GM20000 (cell line): ENCODE measurements at regions not wholly inside any gene's neighbourhood (a gene's known extent, or its start where the extent isn't known, plus 50 kb on each side); places are given as distances from the start of the nearest gene placed in this dataset.

Experiments
- DNase-seq: peaks from one replicate; pipeline ENCODE4 v3.0.0; 2012; ENCODE audit warnings: low spot score
- TF ChIP-seq, protein P1 (sequence below): IDR thresholded peaks from 2 replicates; pipeline ENCODE4 v1.5.1; 2012; ENCODE audit warnings: mild to moderate bottlenecking, control low read depth; ENCODE audit errors: extremely low read depth, missing control alignments

DNA sequence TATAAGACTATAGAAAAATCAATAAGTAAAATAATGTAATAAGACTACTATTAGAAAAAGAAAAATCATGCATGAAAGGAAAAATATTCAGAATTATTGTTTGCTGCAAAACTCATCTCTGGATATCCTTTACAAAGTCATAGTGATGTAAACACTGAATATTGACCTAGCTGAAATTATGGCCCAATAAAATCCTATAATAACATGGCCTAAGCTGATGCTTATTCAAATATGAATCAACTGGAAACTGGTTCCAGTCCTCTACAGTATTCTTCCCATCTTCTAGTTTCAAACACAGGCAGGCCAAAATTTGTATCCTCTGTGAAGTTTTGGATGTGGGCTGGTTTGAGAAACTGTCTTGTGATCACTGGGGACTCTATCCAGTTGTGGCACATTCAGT, 134.5 kb downstream of the CNTN3 start:
- no peak for DNase-seq
- TF ChIP-seq, protein P1, sequence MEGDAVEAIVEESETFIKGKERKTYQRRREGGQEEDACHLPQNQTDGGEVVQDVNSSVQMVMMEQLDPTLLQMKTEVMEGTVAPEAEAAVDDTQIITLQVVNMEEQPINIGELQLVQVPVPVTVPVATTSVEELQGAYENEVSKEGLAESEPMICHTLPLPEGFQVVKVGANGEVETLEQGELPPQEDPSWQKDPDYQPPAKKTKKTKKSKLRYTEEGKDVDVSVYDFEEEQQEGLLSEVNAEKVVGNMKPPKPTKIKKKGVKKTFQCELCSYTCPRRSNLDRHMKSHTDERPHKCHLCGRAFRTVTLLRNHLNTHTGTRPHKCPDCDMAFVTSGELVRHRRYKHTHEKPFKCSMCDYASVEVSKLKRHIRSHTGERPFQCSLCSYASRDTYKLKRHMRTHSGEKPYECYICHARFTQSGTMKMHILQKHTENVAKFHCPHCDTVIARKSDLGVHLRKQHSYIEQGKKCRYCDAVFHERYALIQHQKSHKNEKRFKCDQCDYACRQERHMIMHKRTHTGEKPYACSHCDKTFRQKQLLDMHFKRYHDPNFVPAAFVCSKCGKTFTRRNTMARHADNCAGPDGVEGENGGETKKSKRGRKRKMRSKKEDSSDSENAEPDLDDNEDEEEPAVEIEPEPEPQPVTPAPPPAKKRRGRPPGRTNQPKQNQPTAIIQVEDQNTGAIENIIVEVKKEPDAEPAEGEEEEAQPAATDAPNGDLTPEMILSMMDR, result no peak

DNA sequence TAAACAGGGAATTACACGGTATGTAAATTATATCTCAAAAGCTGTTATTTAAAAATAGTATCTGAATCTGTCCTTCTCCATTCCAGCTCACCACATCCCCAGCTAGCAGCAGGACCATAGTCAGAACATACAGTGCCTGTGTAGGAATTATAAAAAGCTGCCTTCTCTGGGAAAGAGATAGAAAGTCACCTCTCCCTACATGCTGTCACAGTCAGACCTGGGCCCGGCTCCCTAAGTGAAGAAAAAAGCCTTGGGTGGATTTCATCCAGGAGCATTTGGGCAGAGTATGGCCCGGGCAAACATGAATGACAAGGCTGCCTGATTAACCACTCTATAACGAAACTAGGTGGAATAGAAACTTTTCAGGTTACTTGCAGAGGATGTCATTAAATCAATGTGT, 144.1 kb downstream of the CNTN3 start:
- TF ChIP-seq, protein P1, result no peak
- no peak for DNase-seq

DNA sequence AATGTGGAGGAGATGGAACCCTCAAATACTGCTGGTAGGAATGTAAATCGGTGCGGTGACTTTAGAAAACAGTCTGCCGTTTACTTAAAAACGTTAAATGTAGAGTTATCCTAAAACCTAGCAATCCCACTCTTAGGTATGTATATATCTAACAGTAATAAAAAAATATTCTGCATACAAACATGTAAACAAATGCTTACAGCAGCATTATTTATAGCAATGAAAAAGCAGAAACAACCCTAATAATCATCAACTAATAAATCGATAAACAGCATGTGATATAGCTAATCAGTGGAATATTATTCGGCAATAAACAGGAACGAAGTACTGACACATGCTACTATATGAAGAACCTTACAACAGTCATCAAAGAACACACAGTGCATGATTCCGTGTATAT, 144.7 kb downstream of the CNTN3 start:
- DNase-seq, result no peak
- TF ChIP-seq, protein P1, result no peak

DNA sequence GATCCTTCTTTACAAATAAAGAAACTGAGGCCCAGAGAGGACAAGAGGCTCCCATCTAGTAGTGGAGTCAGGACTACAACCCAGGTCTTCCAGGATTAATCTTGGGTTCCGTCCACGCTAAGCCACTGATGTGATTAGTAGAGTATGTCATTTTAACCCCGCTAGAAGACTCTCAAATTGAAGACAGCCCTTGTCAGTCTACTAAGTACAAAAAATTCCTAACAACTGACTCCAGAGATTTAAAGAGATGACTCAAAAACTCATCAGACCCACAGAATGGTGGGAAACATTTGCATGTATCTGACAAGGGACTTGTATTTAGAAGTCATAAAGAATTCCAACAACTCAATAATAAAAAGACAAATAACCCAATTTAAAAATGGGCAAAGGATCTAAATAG, 145.3 kb downstream of the CNTN3 start:
- DNase-seq, result no peak

DNA sequence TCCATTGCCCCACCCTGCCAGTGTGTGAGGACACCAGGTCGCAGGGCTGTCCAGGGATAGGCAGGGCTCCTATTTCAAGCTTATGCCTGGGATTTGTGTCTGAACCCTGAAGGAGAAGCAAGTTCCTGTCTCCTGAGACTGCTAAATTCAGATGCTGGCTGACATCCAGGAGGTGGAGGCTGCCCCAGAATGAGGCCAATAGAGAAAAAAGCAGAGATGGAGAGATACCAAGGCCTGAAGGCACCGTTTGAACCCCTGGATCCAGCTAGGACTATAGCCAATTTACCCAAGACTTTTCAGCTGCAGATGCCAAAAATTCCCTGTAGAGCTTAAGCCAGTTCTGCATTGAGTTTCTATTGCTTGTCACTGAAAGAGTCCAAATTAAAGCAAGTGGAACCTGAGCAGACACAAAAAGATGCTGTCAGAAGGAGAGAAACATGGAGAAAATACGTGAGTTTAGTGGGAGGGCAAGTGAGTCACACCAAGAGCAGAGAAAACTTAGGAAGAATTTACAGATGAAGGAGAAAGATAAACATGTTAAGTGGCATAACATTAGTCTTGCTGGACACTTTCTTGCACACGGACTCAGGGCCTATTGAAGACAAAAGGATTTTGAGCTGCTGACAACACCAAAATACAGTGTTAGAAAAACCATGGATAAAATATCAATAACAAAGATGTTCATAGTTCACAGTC, 148.6 kb downstream of the CNTN3 start:
- TF ChIP-seq, protein P1, result no peak
- DNase-seq, result no peak

More for the DNA sequence above, 145.3 kb downstream of the CNTN3 start:
- TF ChIP-seq, protein P1, result no peak

DNA sequence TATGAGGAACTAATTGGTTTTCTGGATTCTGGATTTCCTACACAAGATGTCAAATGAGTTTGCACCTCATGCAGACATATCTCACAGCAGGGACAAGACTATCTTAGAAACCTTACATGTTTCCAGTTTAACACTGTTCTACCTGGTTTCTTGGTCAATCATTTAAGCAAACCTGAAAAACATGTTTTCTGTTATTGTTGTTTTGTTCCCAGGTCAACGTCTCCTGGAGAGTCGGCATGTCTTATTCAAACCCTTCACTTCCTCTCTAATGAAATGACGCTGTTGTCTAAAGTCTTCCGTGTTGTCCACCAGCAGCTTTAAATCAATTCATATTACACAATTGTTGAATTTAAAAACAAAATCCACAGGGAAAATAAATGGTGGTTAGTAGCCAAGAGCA, 150.9 kb downstream of the CNTN3 start:
- TF ChIP-seq, protein P1, result no peak
- no peak for DNase-seq

DNA sequence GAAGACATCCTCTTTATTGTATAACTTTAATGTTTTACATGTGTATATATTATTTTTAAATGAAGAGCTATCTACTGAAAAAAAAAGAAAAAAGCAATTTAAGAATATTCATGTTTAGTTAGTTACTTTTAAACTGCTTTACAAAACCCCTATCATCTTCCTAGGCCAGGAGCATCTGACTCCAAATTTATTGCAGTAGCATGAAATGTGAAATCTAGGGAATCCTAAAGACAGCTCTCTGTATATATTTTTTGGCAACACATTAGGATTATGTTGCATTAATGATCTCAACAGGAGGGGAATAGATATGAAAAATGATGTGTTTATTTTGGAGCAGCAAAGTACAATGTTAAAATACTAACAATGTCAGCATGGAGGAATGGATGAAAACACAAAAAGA, 158.3 kb downstream of the CNTN3 start:
- TF ChIP-seq, protein P1, result no peak
- no peak for DNase-seq
